ENCODE measurements at regions not wholly inside any gene's neighbourhood (a gene's known extent, or its start where the extent isn't known, plus 50 kb on each side); places are given as distances from the start of the nearest gene placed in this dataset.

GRCh38 chrX:100217547-100217946 is 192.5 kb downstream of the PCDH19 start:
- TF ChIP-seq SRF (IDR thresholded peaks at IDR 0.05; ENCODE audit: low read depth in 2 of 2, low read length in 2 of 2) = no peak
- TF ChIP-seq POU2F2 (IDR thresholded peaks at IDR 0.05; ENCODE audit: borderline replicate concordance, low read depth, low read length) = no peak
- no peak for TF ChIP-seq CTCF (IDR thresholded peaks at IDR 0.05 in 2 of 3, conservative IDR thresholded peaks at IDR 0.05 in 1 of 3; ENCODE audit: control insufficient read depth in 2 of 3, extremely low read depth in 1 of 3, insufficient read depth in 1 of 3, low read depth in 3 of 3, low read length in 3 of 3)
- no peak for TF ChIP-seq TARDBP (IDR thresholded peaks at IDR 0.05; ENCODE audit: borderline replicate concordance)
- TF ChIP-seq TCF12 (IDR thresholded peaks at IDR 0.05; ENCODE audit: low read depth, low read length) = no peak
- TF ChIP-seq NR2C1 (IDR thresholded peaks at IDR 0.05) = no peak
- TF ChIP-seq EGR1 (IDR thresholded peaks at IDR 0.05; ENCODE audit: borderline replicate concordance in 1 of 2, low read depth in 2 of 2, low read length in 2 of 2) = no peak
- no peak for TF ChIP-seq CEBPB (IDR thresholded peaks at IDR 0.05; ENCODE audit: borderline replicate concordance in 1 of 2, low read depth in 2 of 2, low read length in 2 of 2)
- no peak for TF ChIP-seq EP300 (IDR thresholded peaks at IDR 0.05; ENCODE audit: borderline replicate concordance in 1 of 2, control insufficient read depth in 1 of 2, low read depth in 2 of 2, low read length in 2 of 2)
- no peak for TF ChIP-seq POLR2A (IDR thresholded peaks at IDR 0.05; ENCODE audit: low read depth, low read length)
